ENCODE measurements at regions not wholly inside any gene's neighbourhood (a gene's known extent, or its start where the extent isn't known, plus 50 kb on each side); places are given as distances from the start of the nearest gene placed in this dataset.

DNA sequence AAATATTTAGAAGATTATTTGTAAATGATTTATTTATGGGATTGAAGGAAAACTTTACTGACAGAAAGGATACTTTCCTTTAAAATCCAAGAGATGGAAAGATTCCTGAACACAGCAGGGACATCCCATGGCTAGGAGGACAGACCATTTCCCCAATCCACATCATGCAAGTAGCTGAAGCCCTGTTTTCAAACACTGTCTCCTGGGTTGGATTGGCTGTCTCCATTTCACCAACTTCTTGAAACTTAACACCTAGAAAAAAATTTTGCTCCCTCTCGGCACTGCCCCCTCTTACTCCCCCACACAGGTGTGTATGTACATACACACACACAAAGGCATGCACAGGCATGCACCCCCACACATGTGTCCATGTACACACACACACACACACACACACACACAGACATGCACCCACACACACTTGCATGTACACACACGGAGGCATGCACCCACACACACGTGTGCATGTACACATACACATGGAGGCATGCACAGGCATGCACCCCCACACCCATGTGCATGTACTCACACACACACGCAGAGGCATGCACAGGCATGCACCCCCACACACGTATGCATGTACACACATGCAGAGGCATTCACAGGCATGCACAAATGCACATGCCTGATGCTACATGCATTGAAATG lies 320.0 kb downstream of the CHRM3 start:
- intact Hi-C loops (cut with DNase I; ENCODE audit: low total_unique reads): no loop called here
- WGBS, 5 donors: 73 to 97% (median 78%) methylated on average over 5 of the region's 5 CpGs
- H3K9me3 ChIP-seq: no peaks in the 10 kb centered on the region

GRCh38 chr1:239707615-239708014 lies 321.2 kb downstream of the CHRM3 start:
- Histone ChIP-seq H3K4me3 (no peak overlapping the region), H3K27me3 (replicated peaks in 1 of 7) (no peaks in the 10 kb centered on the region), H3K9me3 (no peaks in the 10 kb centered on the region), H3K36me3 (no peaks in the 10 kb centered on the region), H3K4me1 (no peaks in the 10 kb centered on the region), H3K27ac (no peak overlapping the region)
- intact Hi-C loops (cut with DNase I; ENCODE audit: low total_unique reads): no loop called here
- TF ChIP-seq, protein P1, sequence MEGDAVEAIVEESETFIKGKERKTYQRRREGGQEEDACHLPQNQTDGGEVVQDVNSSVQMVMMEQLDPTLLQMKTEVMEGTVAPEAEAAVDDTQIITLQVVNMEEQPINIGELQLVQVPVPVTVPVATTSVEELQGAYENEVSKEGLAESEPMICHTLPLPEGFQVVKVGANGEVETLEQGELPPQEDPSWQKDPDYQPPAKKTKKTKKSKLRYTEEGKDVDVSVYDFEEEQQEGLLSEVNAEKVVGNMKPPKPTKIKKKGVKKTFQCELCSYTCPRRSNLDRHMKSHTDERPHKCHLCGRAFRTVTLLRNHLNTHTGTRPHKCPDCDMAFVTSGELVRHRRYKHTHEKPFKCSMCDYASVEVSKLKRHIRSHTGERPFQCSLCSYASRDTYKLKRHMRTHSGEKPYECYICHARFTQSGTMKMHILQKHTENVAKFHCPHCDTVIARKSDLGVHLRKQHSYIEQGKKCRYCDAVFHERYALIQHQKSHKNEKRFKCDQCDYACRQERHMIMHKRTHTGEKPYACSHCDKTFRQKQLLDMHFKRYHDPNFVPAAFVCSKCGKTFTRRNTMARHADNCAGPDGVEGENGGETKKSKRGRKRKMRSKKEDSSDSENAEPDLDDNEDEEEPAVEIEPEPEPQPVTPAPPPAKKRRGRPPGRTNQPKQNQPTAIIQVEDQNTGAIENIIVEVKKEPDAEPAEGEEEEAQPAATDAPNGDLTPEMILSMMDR (IDR thresholded peaks at IDR 0.05 in 8 of 11, conservative IDR thresholded peaks at IDR 0.05 in 3 of 11): no peak
- no peak for DNase-seq

More for the DNA sequence above, 320.0 kb downstream of the CHRM3 start:
- Histone ChIP-seq H3K4me3 (no peak overlapping the region), H3K27ac (no peak overlapping the region), H3K4me1 (no peaks in the 10 kb centered on the region), H3K27me3 (replicated peaks in 1 of 7) (no peaks in the 10 kb centered on the region), H3K36me3 (no peaks in the 10 kb centered on the region)
- no peak for DNase-seq
- TF ChIP-seq POLR2A (IDR thresholded peaks at IDR 0.05) (no peak), POLR2AphosphoS5 (IDR thresholded peaks at IDR 0.05) (no peak)
- TF ChIP-seq, protein P1 (IDR thresholded peaks at IDR 0.05 in 8 of 11, conservative IDR thresholded peaks at IDR 0.05 in 3 of 11): no peak

DNA sequence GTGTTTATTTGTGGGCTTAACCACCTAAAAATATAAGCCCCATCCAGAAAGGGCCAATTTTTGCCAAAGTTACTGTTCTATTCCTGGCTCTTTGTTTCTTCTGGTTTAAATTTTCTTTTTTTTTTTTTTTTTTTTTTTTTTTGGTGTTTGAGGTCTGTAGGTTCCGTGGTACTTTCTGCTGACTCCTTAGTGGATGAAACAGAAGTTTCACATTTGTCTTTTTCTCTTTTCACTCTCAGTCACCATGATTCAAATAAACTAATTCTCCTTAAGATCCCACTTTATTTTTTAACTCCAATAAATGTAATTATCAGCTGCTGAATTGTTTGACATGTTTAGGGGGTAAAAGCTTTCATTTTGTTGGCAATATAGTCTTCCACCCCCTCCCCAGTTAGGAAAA lies 322.3 kb downstream of the CHRM3 start:
- no peaks in the 10 kb centered on the region for H3K27me3 ChIP-seq (replicated peaks in 1 of 7)
- H3K9me3 ChIP-seq: no peaks in the 10 kb centered on the region
- no peak overlapping the region for H3K27ac ChIP-seq
- intact Hi-C loops (cut with DNase I; ENCODE audit: low total_unique reads): no loop called here
- no peak overlapping the region for H3K4me3 ChIP-seq
- H3K4me1 ChIP-seq: no peaks in the 10 kb centered on the region
- no peak for DNase-seq
- TF ChIP-seq POLR2A (IDR thresholded peaks at IDR 0.05) (no peak), POLR2AphosphoS5 (IDR thresholded peaks at IDR 0.05) (no peak)
- TF ChIP-seq, protein P1 (IDR thresholded peaks at IDR 0.05 in 8 of 11, conservative IDR thresholded peaks at IDR 0.05 in 3 of 11): no peak
- no peaks in the 10 kb centered on the region for H3K36me3 ChIP-seq
- 81 to 91% (median 86%) methylated on average over 1 of the region's 1 CpG for WGBS, 5 donors

DNA sequence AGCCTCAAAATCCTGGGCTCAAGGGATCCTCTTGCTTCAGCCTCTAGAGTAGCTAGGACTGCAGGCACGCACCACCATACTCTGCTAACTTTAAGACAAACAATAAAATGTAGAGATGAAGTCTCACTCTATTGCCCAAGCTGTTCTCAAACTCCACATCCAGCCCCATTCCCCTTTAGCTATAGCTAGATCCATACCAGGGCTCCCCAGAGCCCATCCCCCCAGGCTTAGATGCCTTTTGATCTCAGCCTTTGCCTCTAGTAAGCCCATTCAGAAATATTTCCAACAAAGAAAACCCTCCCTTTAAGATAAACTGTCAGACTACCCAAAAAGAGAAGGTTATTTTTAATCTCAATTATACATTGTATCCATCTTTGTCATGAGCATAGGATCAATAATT lies 325.4 kb downstream of the CHRM3 start:
- Histone ChIP-seq H3K4me3 (no peak overlapping the region), H3K36me3 (no peaks in the 10 kb centered on the region), H3K27ac (no peak overlapping the region), H3K9me3 (no peaks in the 10 kb centered on the region), H3K27me3 (replicated peaks in 1 of 7) (no peaks in the 10 kb centered on the region), H3K4me1 (peaks cover 0 to 5% (median 1%) of the 10 kb centered on the region in 6 donors)
- intact Hi-C loops (cut with DNase I; ENCODE audit: low total_unique reads): no loop called here
- TF ChIP-seq POLR2A (IDR thresholded peaks at IDR 0.05): no peak
- TF ChIP-seq POLR2AphosphoS5 (IDR thresholded peaks at IDR 0.05): no peak
- no peak for DNase-seq
- WGBS, 5 donors: 83 to 100% (median 93%) methylated on average over 1 of the region's 1 CpG
